HUES48 (cell line): ENCODE measurements at regions not wholly inside any gene's neighbourhood (a gene's known extent, or its start where the extent isn't known, plus 50 kb on each side); places are given as distances from the start of the nearest gene placed in this dataset.

Source experiments
- H3K27ac ChIP-seq: one replicate; pipeline ENCODE4 v1.7.0; 2013; ENCODE audit warnings: low read depth, low read length, inconsistent platforms
- H3K27me3 ChIP-seq: 2 replicates; pipeline ENCODE4 v1.6.1; 2013; ENCODE audit warnings: mild to moderate bottlenecking, low read length; ENCODE audit not compliant: control insufficient read depth, insufficient read depth
- H3K36me3 ChIP-seq: 2 replicates; pipeline ENCODE4 v1.6.1; 2013; ENCODE audit warnings: low read length; ENCODE audit not compliant: control insufficient read depth, insufficient read depth
- H3K4me1 ChIP-seq: 2 replicates; pipeline ENCODE4 v1.6.1; 2013; ENCODE audit warnings: mild to moderate bottlenecking, low read length; ENCODE audit not compliant: control insufficient read depth, insufficient read depth
- H3K4me3 ChIP-seq: 2 replicates; pipeline ENCODE4 v1.5.1; 2013; ENCODE audit warnings: mild to moderate bottlenecking, low read depth, low read length
- H3K9ac ChIP-seq: 2 replicates; pipeline ENCODE4 v1.6.1; 2013; ENCODE audit warnings: mild to moderate bottlenecking, low read depth, low read length, moderate library complexity
- H3K9me3 ChIP-seq: 2 replicates; pipeline ENCODE4 v1.6.1; 2013; ENCODE audit warnings: low read length; ENCODE audit not compliant: control insufficient read depth, insufficient read depth

- Histone ChIP-seq H3K4me1 (no peaks in the 10 kb centered on the region), H3K9ac (no peak overlapping the region), H3K36me3 (no peaks in the 10 kb centered on the region), H3K9me3 (no peaks in the 10 kb centered on the region), H3K27ac (no peak overlapping the region), H3K27me3 (peaks cover 55% of the 10 kb centered on the region), H3K4me3 (no peak overlapping the region)
Measured at GRCh38 chr6:169938731-169939130, 187.3 kb downstream of the ERMARD start.

GRCh38 chr6:169938262-169938701, 186.9 kb downstream of the ERMARD start:
- Histone ChIP-seq H3K27me3 (peaks cover 55% of the 10 kb centered on the region), H3K9ac (no peak overlapping the region)

GRCh38 chr6:169937389-169938261, 186.2 kb downstream of the ERMARD start:
- no peaks in the 10 kb centered on the region for H3K9me3 ChIP-seq
- H3K27ac ChIP-seq = no peak overlapping the region
- 0 out of 2 replicates have a peak, but pooled peaks cover 3% of the 10 kb centered on the region for H3K4me1 ChIP-seq
- no peak overlapping the region for H3K9ac ChIP-seq
- peaks cover 55% of the 10 kb centered on the region for H3K27me3 ChIP-seq
- no peaks in the 10 kb centered on the region for H3K36me3 ChIP-seq
- H3K4me3 ChIP-seq = no peak overlapping the region

More at GRCh38 chr6:169938262-169938701, 186.9 kb downstream of the ERMARD start:
- H3K4me1 ChIP-seq = no peaks in the 10 kb centered on the region
- H3K36me3 ChIP-seq = no peaks in the 10 kb centered on the region
- no peak overlapping the region for H3K4me3 ChIP-seq
- H3K27ac ChIP-seq = no peak overlapping the region
- no peaks in the 10 kb centered on the region for H3K9me3 ChIP-seq

- Histone ChIP-seq H3K4me3 (no peak overlapping the region), H3K9me3 (no peaks in the 10 kb centered on the region), H3K27ac (no peak overlapping the region), H3K4me1 (0 out of 2 replicates have a peak, but pooled peaks cover 3% of the 10 kb centered on the region), H3K27me3 (peaks cover 55% of the 10 kb centered on the region), H3K9ac (no peak overlapping the region), H3K36me3 (no peaks in the 10 kb centered on the region)
Measured at GRCh38 chr6:169936355-169936975, 185.0 kb downstream of the ERMARD start.

GRCh38 chr6:169935861-169936260, 184.4 kb downstream of the ERMARD start:
- H3K9ac ChIP-seq = no peak overlapping the region
- H3K9me3 ChIP-seq = no peaks in the 10 kb centered on the region
- H3K4me1 ChIP-seq = 0 out of 2 replicates have a peak, but pooled peaks cover 3% of the 10 kb centered on the region
- H3K27me3 ChIP-seq = peaks cover 55% of the 10 kb centered on the region
- no peaks in the 10 kb centered on the region for H3K36me3 ChIP-seq
- no peak overlapping the region for H3K4me3 ChIP-seq
- H3K27ac ChIP-seq = no peak overlapping the region

GRCh38 chr6:169935348-169935718, 183.9 kb downstream of the ERMARD start:
- peaks cover 55% of the 10 kb centered on the region for H3K27me3 ChIP-seq
- no peak overlapping the region for H3K27ac ChIP-seq
- no peaks in the 10 kb centered on the region for H3K9me3 ChIP-seq

GRCh38 chr6:169934699-169935347, 183.4 kb downstream of the ERMARD start:
- H3K27me3 ChIP-seq = peaks cover 55% of the 10 kb centered on the region
- H3K36me3 ChIP-seq = no peaks in the 10 kb centered on the region
- H3K9me3 ChIP-seq = no peaks in the 10 kb centered on the region
- H3K4me3 ChIP-seq = no peak overlapping the region
- no peak overlapping the region for H3K9ac ChIP-seq
- no peak overlapping the region for H3K27ac ChIP-seq
- 0 out of 2 replicates have a peak, but pooled peaks cover 3% of the 10 kb centered on the region for H3K4me1 ChIP-seq

More at GRCh38 chr6:169935348-169935718, 183.9 kb downstream of the ERMARD start:
- no peak overlapping the region for H3K9ac ChIP-seq
- H3K4me3 ChIP-seq = no peak overlapping the region
- 0 out of 2 replicates have a peak, but pooled peaks cover 3% of the 10 kb centered on the region for H3K4me1 ChIP-seq
- no peaks in the 10 kb centered on the region for H3K36me3 ChIP-seq

GRCh38 chr6:169933839-169934698, 182.6 kb downstream of the ERMARD start:
- H3K4me3 ChIP-seq = no peak overlapping the region
- peaks cover 48% of the 10 kb centered on the region for H3K27me3 ChIP-seq
- H3K4me1 ChIP-seq = 0 out of 2 replicates have a peak, but pooled peaks cover 3% of the 10 kb centered on the region
- no peaks in the 10 kb centered on the region for H3K9me3 ChIP-seq
- no peaks in the 10 kb centered on the region for H3K36me3 ChIP-seq
- H3K27ac ChIP-seq = no peak overlapping the region
- H3K9ac ChIP-seq = no peak overlapping the region

GRCh38 chr6:169933251-169933821, 181.9 kb downstream of the ERMARD start:
- H3K36me3 ChIP-seq = no peaks in the 10 kb centered on the region
- H3K4me1 ChIP-seq = 0 out of 2 replicates have a peak, but pooled peaks cover 3% of the 10 kb centered on the region
- H3K9ac ChIP-seq = no peak overlapping the region
- no peak overlapping the region for H3K27ac ChIP-seq
- no peak overlapping the region for H3K4me3 ChIP-seq
- peaks cover 41% of the 10 kb centered on the region for H3K27me3 ChIP-seq
- H3K9me3 ChIP-seq = no peaks in the 10 kb centered on the region

- Histone ChIP-seq H3K9me3 (no peaks in the 10 kb centered on the region), H3K4me1 (0 out of 2 replicates have a peak, but pooled peaks cover 3% of the 10 kb centered on the region), H3K27ac (no peak overlapping the region), H3K9ac (no peak overlapping the region), H3K27me3 (peaks cover 34% of the 10 kb centered on the region), H3K36me3 (no peaks in the 10 kb centered on the region), H3K4me3 (no peak overlapping the region)
Measured at GRCh38 chr6:169932491-169932890, 181.1 kb downstream of the ERMARD start.
